ENCODE measurements at regions not wholly inside any gene's neighbourhood (a gene's known extent, or its start where the extent isn't known, plus 50 kb on each side); places are given as distances from the start of the nearest gene placed in this dataset.

DNA sequence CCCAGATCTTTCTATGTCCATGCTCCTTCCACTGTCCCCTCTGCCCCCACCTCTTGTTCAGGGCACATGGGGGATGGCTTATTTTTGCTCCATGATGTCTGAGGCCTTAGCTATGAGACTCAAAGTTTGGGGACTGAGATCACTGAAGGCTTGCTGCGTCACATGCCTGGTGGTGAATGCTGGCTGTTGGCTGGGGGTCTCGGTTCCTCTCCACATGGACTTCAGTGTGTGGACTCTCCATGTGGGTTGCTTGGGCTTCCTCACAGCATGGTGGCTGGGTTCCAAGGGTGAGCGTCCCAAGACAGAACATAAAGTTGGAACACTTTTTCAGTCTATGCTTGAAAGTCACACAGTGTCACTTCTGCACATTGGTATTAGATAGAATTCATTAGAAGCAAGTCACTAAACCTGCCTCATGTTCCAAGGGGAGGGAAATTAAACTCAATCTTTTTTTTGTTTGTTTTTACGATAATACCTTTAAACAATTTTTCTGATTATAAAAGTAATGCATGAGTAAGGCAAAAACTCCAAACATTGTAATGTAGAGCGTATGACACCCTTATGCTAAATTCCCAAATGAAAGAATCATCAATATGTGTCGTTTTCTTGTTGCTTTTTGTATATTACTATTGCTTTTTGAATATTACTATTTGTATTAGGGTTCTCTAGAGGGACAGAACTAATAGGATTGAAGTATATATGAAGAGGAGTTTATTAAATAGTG is 111.7 kb downstream of the MYCN start:
- TF ChIP-seq CTCF (IDR thresholded peaks at IDR 0.05) (no peak), POLR2A (IDR thresholded peaks at IDR 0.05) (no peak), EP300 (IDR thresholded peaks at IDR 0.05) (no peak), POLR2AphosphoS5 (IDR thresholded peaks at IDR 0.05) (no peak)

Data from sigmoid colon (tissue), 4 donors.